AG04450 (cell line): ENCODE measurements at regions not wholly inside any gene's neighbourhood (a gene's known extent, or its start where the extent isn't known, plus 50 kb on each side); places are given as distances from the start of the nearest gene placed in this dataset.

ENCODE experiments used
- CTCF ChIA-PET: fragments of 300-600, 350-600 bp; formaldehyde crosslinking; extraction: SDS; loops from one replicate; lab custom pipeline; 2022; ENCODE audit warnings: antibody characterized with exemption, inconsistent platforms; lab: Charles Lee
- POLR2A ChIA-PET: fragments of 350-600 bp; formaldehyde crosslinking; extraction: SDS; loops from one replicate; lab custom pipeline; 2021; ENCODE audit warnings: antibody characterized with exemption, inconsistent platforms; lab: Yijun Ruan, JAX
- DNase-seq: peaks from one replicate; pipeline ENCODE4 v3.0.0-alpha.2; 2011; ENCODE audit warnings: low read depth, low spot score
- H3K27ac ChIP-seq: one replicate; pipeline ENCODE4 v1.5.1; 2012; ENCODE audit warnings: low read depth, low read length, control low read depth
- H3K27me3 ChIP-seq: one replicate; pipeline ENCODE4 v1.6.0; 2012; ENCODE audit warnings: low read length; ENCODE audit not compliant: control insufficient read depth, insufficient read depth
- H3K4me3 ChIP-seq: 2 replicates; pipeline ENCODE4 v1.5.1; 2011; ENCODE audit warnings: mild to moderate bottlenecking, low read depth, low read length, control low read depth
- H3K9me3 ChIP-seq: 2 replicates; pipeline ENCODE4 v1.5.1; 2012; ENCODE audit warnings: low read length; ENCODE audit not compliant: control insufficient read depth, insufficient read depth
- CTCF ChIP-seq: IDR thresholded peaks from 2 replicates; pipeline ENCODE4 v1.5.1; 2011; ENCODE audit warnings: low read depth, low read length, control low read depth, inconsistent platforms

GRCh38 chr11:134584001-134584561 lies 172.0 kb upstream of the B3GAT1 start:
- no peaks in the 10 kb centered on the region for H3K27me3 ChIP-seq
- no peak overlapping the region for H3K27ac ChIP-seq
- POLR2A ChIA-PET = no interaction called here
- CTCF ChIA-PET = no interaction called here
- H3K4me3 ChIP-seq = no peak overlapping the region
- DNase-seq = no peak
- H3K9me3 ChIP-seq = peaks cover 90% of the 10 kb centered on the region
- no peak for TF ChIP-seq CTCF

GRCh38 chr11:134583397-134583990 lies 171.5 kb upstream of the B3GAT1 start:
- H3K27me3 ChIP-seq = no peaks in the 10 kb centered on the region
- no peak for TF ChIP-seq CTCF
- no peak for DNase-seq
- H3K4me3 ChIP-seq = no peak overlapping the region
- POLR2A ChIA-PET = no interaction called here
- CTCF ChIA-PET = no interaction called here
- peaks cover 91% of the 10 kb centered on the region for H3K9me3 ChIP-seq
- H3K27ac ChIP-seq = no peak overlapping the region

GRCh38 chr11:134582770-134583095 lies 170.7 kb upstream of the B3GAT1 start:
- no peaks in the 10 kb centered on the region for H3K27me3 ChIP-seq
- no peak overlapping the region for H3K4me3 ChIP-seq
- ChIA-PET CTCF (no interaction called here), POLR2A (no interaction called here)
- no peak for DNase-seq
- H3K9me3 ChIP-seq = peaks cover 91% of the 10 kb centered on the region
- TF ChIP-seq CTCF = no peak
- no peak overlapping the region for H3K27ac ChIP-seq

- ChIA-PET CTCF (no interaction called here), POLR2A (no interaction called here)
- Histone ChIP-seq H3K27me3 (no peaks in the 10 kb centered on the region), H3K27ac (no peak overlapping the region), H3K4me3 (no peak overlapping the region), H3K9me3 (peaks cover 91% of the 10 kb centered on the region)
- DNase-seq = no peak
- TF ChIP-seq CTCF = no peak
Measured at GRCh38 chr11:134581966-134582769, 170.1 kb upstream of the B3GAT1 start.

- POLR2A ChIA-PET = no interaction called here
Measured at GRCh38 chr11:134581121-134581626, 169.1 kb upstream of the B3GAT1 start.

More at GRCh38 chr11:134581121-134581626, 169.1 kb upstream of the B3GAT1 start:
- TF ChIP-seq CTCF = no peak
- CTCF ChIA-PET = no interaction called here
- H3K27ac ChIP-seq = no peak overlapping the region
- DNase-seq = no peak
- H3K4me3 ChIP-seq = no peak overlapping the region
- peaks cover 94% of the 10 kb centered on the region for H3K9me3 ChIP-seq
- H3K27me3 ChIP-seq = no peaks in the 10 kb centered on the region
